AG08396 (cell line): ENCODE measurements at regions not wholly inside any gene's neighbourhood (a gene's known extent, or its start where the extent isn't known, plus 50 kb on each side); places are given as distances from the start of the nearest gene placed in this dataset.

ENCODE experiments used
- DNase-seq: peaks from one replicate; pipeline ENCODE4 v3.0.0; 2012; ENCODE audit warnings: low spot score, mixed read lengths

DNA sequence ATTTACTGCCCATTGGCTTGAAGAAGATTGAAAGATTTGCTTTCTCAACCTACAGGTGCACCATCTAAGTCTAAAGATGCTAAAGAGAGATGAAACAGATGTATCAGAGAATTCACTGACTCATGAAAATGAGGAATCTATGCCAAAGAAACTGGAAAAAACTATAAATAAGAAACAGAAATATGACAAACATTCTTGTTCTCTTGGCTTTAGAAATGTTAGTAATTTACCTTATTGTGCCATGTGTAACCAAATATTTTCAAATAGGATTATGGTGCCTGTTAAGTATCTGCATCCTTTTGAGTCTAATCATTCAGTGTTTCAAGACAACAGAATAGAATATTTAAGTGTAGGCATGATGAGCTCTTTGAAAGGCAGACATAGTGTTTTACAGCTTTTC lies 271.5 kb downstream of the MEX3B start:
- DNase-seq, result no peak

DNA sequence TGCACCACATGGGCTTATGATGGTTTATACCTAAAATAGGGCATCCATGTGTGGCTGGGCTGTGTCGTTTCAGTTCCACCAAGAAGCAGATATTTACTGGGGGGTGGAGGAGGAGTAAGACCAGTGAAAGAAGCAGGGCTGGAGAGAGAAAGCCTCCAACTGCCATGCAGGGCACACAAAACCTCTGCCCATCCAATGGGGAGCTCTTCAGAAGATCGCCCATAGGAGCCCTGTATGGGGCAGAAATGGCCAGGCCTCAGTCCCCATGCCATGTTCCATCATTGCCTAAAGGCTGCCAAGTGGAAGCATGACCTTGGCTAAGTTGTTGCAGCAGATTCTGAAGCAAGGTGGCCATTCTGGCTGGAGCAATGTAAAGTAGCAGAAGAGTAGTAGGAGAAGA lies 277.0 kb downstream of the MEX3B start:
- DNase-seq, result no peak

GRCh38 chr15:81766829-81767475 lies 278.9 kb downstream of the MEX3B start:
- DNase-seq, result no peak

GRCh38 chr15:81765816-81766215 lies 280.0 kb downstream of the MEX3B start:
- no peak for DNase-seq

GRCh38 chr15:81763304-81763703 lies 282.5 kb downstream of the MEX3B start:
- DNase-seq, result no peak

- no peak for DNase-seq
Measured at GRCh38 chr15:81760686-81761085, 285.1 kb downstream of the MEX3B start.

DNA sequence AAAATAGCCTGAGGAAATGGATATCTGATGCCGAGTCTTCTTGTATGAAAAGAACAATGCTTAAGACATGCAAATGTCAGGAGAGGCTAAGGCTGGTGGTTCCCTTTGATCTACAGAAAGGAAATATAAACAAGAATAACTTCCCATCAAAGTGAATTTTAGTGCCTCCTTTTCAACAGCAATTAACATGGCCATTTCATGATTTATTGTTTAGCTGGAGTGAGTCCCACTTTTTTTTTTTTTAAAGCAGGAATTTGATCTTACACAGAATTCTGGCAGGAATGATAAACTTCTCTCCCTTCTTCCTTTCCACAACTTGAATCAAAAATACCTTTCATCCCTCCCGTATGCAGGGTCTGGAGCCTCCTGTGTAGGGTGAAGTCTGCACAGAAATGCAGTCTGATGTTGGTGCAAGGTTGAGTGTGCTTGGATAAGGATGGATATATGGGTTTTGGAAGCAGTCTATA lies 287.0 kb downstream of the MEX3B start:
- no peak for DNase-seq

- DNase-seq, result no peak
Measured at GRCh38 chr15:81755626-81756025, 290.2 kb downstream of the MEX3B start.

DNA sequence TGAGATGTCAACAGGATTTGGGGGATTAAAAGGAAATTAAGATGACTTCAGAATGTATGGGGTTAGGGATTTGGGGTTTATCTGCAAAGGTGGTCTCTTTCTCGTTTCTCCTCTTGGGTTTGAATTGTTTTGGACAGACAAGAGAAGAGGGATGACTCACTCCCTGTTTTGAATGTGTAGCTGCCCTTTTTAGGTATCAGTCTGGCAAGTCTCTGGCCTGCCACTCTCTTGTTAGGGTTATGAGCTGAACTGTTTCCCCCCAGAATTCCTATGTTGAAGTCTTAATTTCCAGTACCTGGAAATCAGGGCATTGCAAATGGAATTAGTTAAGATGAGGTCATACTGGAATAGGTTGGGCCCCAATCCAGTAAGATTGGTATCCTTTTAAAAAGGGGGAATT lies 291.7 kb downstream of the MEX3B start:
- no peak for DNase-seq

DNA sequence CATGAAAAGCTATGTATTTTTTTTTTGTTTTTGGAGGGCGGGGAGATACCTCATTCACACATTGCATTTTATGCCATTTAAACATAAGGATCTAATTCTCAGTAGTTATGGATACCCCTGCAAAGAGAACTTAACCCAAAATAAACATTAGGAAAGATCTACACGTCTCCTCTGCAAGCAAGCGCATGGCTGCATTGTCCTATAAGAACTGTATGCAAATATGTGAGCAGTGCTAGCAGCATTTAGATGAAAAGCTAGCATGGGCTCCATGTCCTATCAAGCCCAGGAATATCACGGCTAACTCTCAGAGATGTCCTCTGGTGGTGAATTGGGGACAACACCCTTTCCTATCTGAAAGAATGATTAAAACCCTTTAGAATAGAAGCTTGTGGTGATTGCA lies 292.8 kb downstream of the MEX3B start:
- DNase-seq, result no peak

- DNase-seq, result no peak
Measured at GRCh38 chr15:81752546-81752942, 293.3 kb downstream of the MEX3B start.

DNA sequence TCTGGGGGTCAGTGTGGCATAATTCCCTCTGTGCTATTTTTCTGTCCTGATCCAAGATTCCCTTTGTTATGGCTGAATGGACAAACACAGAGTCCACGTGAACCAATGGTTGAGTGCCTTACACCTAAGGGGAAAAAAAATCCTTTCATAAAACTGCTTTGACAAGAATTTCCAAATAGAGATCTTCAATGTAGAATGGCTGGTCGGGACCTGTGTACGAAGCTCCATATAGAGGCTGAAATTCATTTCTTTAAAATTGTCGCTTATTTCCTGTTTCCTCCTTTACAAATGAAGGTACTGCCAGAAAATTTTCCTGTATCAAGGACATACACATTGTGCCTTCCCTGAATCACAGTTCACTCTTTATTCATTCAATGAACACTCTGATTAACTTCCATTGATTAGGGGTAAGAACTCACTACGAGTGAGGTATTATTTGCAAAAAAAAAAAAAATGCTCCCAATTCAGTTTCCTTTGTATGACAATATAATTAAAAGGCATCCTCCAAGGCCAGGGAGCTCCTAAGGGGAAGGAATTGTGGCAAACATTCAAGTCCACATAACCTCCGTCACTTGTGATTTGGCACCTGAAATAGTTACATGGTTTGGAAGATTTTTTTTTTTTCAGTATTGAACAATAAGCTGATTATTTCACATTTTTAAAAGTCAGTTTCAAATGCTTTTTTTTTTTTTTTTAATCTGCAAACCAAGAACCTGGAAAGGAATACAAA lies 293.8 kb downstream of the MEX3B start:
- no peak for DNase-seq

DNA sequence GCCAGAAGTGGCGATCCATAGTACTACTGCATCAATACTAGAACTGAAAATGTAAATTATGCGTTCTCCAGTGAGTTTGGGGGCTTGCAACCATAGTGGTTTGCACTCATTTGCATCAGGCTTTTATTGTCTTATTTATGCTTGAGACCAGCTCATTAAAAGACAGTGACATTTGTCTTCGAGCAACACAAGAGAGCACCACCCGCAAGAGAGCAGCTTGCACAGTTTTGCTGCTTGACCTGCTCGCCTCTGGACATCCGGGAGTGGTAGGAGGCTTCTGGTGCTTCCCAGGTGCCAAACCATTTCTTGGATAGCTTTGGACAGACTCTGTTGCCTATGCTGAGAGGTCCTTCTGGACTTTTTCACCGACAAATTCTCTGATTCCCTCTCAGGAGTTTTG lies 294.6 kb downstream of the MEX3B start:
- DNase-seq, result no peak

GRCh38 chr15:81749716-81750375 lies 296.0 kb downstream of the MEX3B start:
- no peak for DNase-seq

GRCh38 chr15:81747482-81747881 lies 298.3 kb downstream of the MEX3B start:
- DNase-seq, result no peak

GRCh38 chr15:81747026-81747425 lies 298.8 kb downstream of the MEX3B start:
- DNase-seq, result no peak

DNA sequence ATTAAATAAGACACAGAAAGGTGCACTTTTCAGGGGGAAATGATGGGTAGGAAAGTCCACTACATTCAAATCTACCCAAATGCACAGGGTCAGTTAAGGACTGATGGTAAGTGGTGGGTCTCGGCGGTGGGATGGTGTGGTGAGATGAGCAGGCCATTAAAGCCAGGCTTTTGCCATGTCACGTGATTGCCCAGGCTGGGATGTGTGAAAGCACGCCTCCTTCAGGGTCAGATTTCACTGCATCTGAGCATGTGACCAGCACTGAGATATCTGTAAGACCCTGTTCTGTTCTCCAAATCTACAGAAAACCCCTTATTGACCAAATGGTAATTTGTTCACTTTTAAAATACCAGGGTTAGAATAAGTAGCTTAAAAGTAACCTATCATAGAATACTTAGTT lies 301.5 kb downstream of the MEX3B start:
- no peak for DNase-seq

DNA sequence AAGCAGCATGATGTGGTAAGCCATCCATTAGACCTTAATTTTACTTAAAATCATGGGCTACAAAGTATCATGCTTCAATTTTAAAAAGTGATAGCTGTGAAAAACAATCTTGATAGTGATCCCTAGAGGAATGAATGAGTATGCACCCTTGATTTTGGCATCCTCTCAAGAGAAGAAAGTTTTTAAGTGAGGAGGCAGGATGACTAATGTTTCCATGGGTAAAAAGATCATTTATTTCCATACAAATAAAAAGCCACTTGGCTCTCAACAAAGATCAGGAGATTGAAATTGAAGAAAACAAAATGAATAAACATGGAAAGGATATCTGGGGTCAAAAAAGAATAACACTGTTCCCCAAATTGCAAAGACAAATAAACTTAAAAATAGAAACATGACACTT lies 305.4 kb downstream of the MEX3B start:
- DNase-seq, result no peak

- no peak for DNase-seq
Measured at GRCh38 chr15:81729340-81729739, 316.5 kb downstream of the MEX3B start.

GRCh38 chr15:81728726-81729125 lies 317.1 kb downstream of the MEX3B start:
- no peak for DNase-seq

DNA sequence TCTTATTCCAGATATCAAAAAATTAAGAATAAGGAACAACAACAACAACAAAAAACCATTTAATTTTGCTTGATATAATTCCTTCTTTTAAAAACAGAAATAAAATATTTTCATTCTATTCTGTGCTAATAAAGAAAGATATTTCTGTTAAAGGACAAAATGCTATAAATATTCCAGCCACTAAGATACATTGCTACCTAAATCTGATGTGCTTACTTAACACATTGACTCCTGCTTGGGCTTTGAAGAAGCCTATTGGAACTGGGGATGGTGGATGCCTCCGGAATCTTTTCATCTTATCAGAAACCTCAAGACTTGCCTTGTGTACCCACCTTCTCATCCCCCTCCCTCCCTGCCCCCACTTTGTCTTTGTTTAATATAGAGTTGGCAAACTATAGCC lies 320.2 kb downstream of the MEX3B start:
- DNase-seq, result no peak

DNA sequence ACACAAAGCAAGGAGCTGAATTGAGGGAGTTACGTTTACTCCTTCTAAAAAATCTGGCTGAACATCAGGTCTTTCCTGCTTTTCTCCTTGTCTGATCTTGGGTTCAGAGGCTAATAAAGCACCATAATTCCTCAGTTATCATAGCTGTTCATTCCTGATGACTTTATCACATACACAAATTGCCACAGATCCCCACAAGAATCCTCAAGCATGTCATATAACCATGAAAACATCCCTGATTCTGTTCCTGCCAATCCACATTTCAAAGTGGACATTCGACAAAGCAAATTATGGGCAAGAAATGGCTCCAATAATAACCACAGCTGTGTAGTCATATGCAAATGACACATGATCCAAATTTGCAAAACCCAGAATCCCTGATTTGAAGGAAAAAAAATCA lies 321.3 kb downstream of the MEX3B start:
- DNase-seq, result no peak

DNA sequence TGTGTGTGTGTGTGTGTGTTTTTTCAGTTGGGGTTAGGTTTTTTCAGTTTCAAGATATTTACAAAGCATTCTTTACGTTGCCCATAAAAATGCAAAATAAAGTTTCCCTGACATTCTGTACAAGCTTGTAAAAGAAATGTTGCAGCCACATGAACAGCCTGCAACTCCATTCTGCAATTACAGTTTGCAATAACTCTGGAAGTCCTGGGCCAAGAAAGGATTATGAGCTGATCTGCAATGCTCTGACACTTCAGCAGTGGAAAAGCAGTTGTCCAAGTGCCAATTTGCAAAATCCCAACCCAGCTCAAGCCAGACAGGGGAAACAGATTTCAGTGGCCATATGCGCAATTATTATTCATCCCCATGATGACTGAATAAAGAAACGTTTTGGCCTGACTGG lies 322.1 kb downstream of the MEX3B start:
- DNase-seq, result no peak
